Glutamatergic neuron (in vitro differentiated cells): ENCODE measurements at regions not wholly inside any gene's neighbourhood (a gene's known extent, or its start where the extent isn't known, plus 50 kb on each side); places are given as distances from the start of the nearest gene placed in this dataset.

Source experiments
- DNase-seq: peaks from one replicate; pipeline ENCODE4 v3.0.0; 2022
- H3K27ac Mint-ChIP-seq: one replicate; pipeline ENCODE4 v1.8.0; 2020; ENCODE audit warnings: mild to moderate bottlenecking, mixed read lengths, inconsistent platforms; ENCODE audit not compliant: unreplicated experiment
- H3K27me3 Mint-ChIP-seq: one replicate; pipeline ENCODE4 v1.8.0; 2020; ENCODE audit warnings: mild to moderate bottlenecking, moderate library complexity, mixed read lengths, inconsistent platforms; ENCODE audit not compliant: unreplicated experiment
- H3K36me3 Mint-ChIP-seq: one replicate; pipeline ENCODE4 v1.8.0; 2020; ENCODE audit warnings: mild to moderate bottlenecking, mixed read lengths, inconsistent platforms; ENCODE audit not compliant: unreplicated experiment
- H3K4me1 Mint-ChIP-seq: one replicate; pipeline ENCODE4 v1.8.0; 2020; ENCODE audit warnings: mild to moderate bottlenecking, low read depth, mixed read lengths, inconsistent platforms; ENCODE audit not compliant: unreplicated experiment
- H3K4me3 Mint-ChIP-seq: one replicate; pipeline ENCODE4 v1.8.0; 2020; ENCODE audit warnings: mild to moderate bottlenecking, mixed read lengths, inconsistent platforms; ENCODE audit not compliant: unreplicated experiment
- H3K9me3 Mint-ChIP-seq: one replicate; pipeline ENCODE4 v1.8.0; 2020; ENCODE audit warnings: mild to moderate bottlenecking, moderate library complexity, mixed read lengths, inconsistent platforms; ENCODE audit not compliant: unreplicated experiment
- TF ChIP-seq, protein P1 (sequence below): fragments of 200-600 bp; sonication (generic); IDR thresholded peaks from one replicate; pipeline ENCODE4 v1.5.0; 2021; ENCODE audit not compliant: partially characterized antibody, unreplicated experiment

GRCh38 chr6:74956559-74957428 is 249.1 kb downstream of the COL12A1 start:
- DNase-seq: no peak
- no peaks in the 10 kb centered on the region for H3K4me1 Mint-ChIP-seq
- no peak overlapping the region for H3K4me3 Mint-ChIP-seq
- no peaks in the 10 kb centered on the region for H3K9me3 Mint-ChIP-seq
- no peaks in the 10 kb centered on the region for H3K36me3 Mint-ChIP-seq
- no peak overlapping the region for H3K27ac Mint-ChIP-seq
- H3K27me3 Mint-ChIP-seq: no peaks in the 10 kb centered on the region
- TF ChIP-seq, protein P1, sequence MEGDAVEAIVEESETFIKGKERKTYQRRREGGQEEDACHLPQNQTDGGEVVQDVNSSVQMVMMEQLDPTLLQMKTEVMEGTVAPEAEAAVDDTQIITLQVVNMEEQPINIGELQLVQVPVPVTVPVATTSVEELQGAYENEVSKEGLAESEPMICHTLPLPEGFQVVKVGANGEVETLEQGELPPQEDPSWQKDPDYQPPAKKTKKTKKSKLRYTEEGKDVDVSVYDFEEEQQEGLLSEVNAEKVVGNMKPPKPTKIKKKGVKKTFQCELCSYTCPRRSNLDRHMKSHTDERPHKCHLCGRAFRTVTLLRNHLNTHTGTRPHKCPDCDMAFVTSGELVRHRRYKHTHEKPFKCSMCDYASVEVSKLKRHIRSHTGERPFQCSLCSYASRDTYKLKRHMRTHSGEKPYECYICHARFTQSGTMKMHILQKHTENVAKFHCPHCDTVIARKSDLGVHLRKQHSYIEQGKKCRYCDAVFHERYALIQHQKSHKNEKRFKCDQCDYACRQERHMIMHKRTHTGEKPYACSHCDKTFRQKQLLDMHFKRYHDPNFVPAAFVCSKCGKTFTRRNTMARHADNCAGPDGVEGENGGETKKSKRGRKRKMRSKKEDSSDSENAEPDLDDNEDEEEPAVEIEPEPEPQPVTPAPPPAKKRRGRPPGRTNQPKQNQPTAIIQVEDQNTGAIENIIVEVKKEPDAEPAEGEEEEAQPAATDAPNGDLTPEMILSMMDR: no peak

DNA sequence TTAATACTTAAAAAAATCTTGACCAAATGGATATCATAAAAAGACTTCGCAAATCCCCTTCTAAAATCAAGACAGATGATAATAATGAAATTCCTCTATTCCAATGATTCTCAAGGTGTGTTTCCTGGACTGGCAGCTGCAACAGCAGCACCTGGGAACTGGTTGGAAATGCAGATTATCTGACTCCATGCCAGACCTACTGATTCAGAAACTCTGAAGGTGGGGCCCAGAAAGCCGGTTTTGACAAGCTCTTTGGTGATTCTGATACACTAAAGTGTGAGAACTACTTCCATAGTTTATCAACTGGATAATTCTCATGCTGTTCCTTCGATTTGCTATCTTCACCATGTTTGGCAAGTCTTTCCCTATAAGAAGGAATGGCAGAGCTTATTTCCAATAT is 252.1 kb downstream of the COL12A1 start:
- Mint-ChIP-seq H3K27ac (no peak overlapping the region), H3K4me1 (no peaks in the 10 kb centered on the region), H3K9me3 (no peaks in the 10 kb centered on the region), H3K36me3 (no peaks in the 10 kb centered on the region), H3K4me3 (no peak overlapping the region), H3K27me3 (no peaks in the 10 kb centered on the region)
- DNase-seq: no peak
- TF ChIP-seq, protein P1: no peak

- H3K36me3 Mint-ChIP-seq: no peaks in the 10 kb centered on the region
- DNase-seq: no peak
- no peaks in the 10 kb centered on the region for H3K9me3 Mint-ChIP-seq
- H3K27ac Mint-ChIP-seq: no peak overlapping the region
- no peak overlapping the region for H3K4me3 Mint-ChIP-seq
- no peaks in the 10 kb centered on the region for H3K27me3 Mint-ChIP-seq
- no peaks in the 10 kb centered on the region for H3K4me1 Mint-ChIP-seq
- TF ChIP-seq, protein P1: no peak
Observed at GRCh38 chr6:74946961-74947360, 258.9 kb downstream of the COL12A1 start.

GRCh38 chr6:74942130-74942529 is 263.7 kb downstream of the COL12A1 start:
- H3K4me1 Mint-ChIP-seq: no peaks in the 10 kb centered on the region
- H3K4me3 Mint-ChIP-seq: no peak overlapping the region
- TF ChIP-seq, protein P1: no peak
- no peaks in the 10 kb centered on the region for H3K27me3 Mint-ChIP-seq
- DNase-seq: no peak
- H3K9me3 Mint-ChIP-seq: no peaks in the 10 kb centered on the region
- no peaks in the 10 kb centered on the region for H3K36me3 Mint-ChIP-seq
- H3K27ac Mint-ChIP-seq: no peak overlapping the region

GRCh38 chr6:74941424-74941823 is 264.4 kb downstream of the COL12A1 start:
- Mint-ChIP-seq H3K4me3 (no peak overlapping the region), H3K9me3 (no peaks in the 10 kb centered on the region), H3K27me3 (no peaks in the 10 kb centered on the region), H3K4me1 (no peaks in the 10 kb centered on the region), H3K36me3 (no peaks in the 10 kb centered on the region), H3K27ac (no peak overlapping the region)
- TF ChIP-seq, protein P1: no peak
- DNase-seq: no peak
